HepG2 (cell line): ENCODE measurements at regions not wholly inside any gene's neighbourhood (a gene's known extent, or its start where the extent isn't known, plus 50 kb on each side); places are given as distances from the start of the nearest gene placed in this dataset.

Experiments used
- AGO2 ChIP-seq: fragments of 200-400 bp; formaldehyde crosslinking; optimal IDR thresholded peaks from 2 replicates; pipeline ENCODE3; 2017; ENCODE audit warnings: mild to moderate bottlenecking, low read depth, low read length, moderate library complexity
- ATF3 ChIP-seq: sonication (generic); formaldehyde crosslinking; IDR thresholded peaks from 2 replicates; pipeline ENCODE4 v1.4.0; 2020; ENCODE audit warnings: missing genetic modification reagents
- EHMT2 ChIP-seq: fragments of 200-600 bp; sonication (generic); IDR thresholded peaks from 2 replicates; pipeline ENCODE4 v1.7.0; 2017; ENCODE audit warnings: antibody characterized with exemption, low read depth, low read length, borderline replicate concordance
- HBP1 ChIP-seq: IDR thresholded peaks from 2 replicates; pipeline ENCODE4 v1.6.1; 2016; ENCODE audit warnings: low read depth, control low read depth
- KAT8 ChIP-seq: IDR thresholded peaks from 2 replicates; pipeline ENCODE4 v1.6.1; 2016; ENCODE audit warnings: missing genetic modification reagents, missing compliant biosample characterization
- SALL1 ChIP-seq: sonication (generic); formaldehyde crosslinking; IDR thresholded peaks from 2 replicates; pipeline ENCODE4 v1.8.0; 2022; ENCODE audit warnings: mild to moderate bottlenecking, missing genetic modification reagents
- ZHX1 ChIP-seq: sonication (generic); formaldehyde crosslinking; IDR thresholded peaks from 2 replicates; pipeline ENCODE4 v1.8.1; 2022; ENCODE audit warnings: low read depth, mild to moderate bottlenecking, missing genetic modification reagents
- ZNF18 ChIP-seq: sonication (generic); formaldehyde crosslinking; IDR thresholded peaks from 2 replicates; pipeline ENCODE4 v1.8.0; 2022; ENCODE audit warnings: mild to moderate bottlenecking, missing genetic modification reagents; ENCODE audit not compliant: insufficient replicate concordance
- ZNF318 ChIP-seq: sonication (generic); formaldehyde crosslinking; IDR thresholded peaks from 2 replicates; pipeline ENCODE4 v1.4.0; 2020; ENCODE audit warnings: mild to moderate bottlenecking, missing genetic modification reagents
- ZNF644 ChIP-seq: IDR thresholded peaks from 2 replicates; pipeline ENCODE4 v1.6.1; 2016; ENCODE audit warnings: low read depth
- ZNF768 ChIP-seq: sonication (generic); formaldehyde crosslinking; IDR thresholded peaks from 2 replicates; pipeline ENCODE4 v1.4.0; 2020; ENCODE audit warnings: missing genetic modification reagents

- TF ChIP-seq ZNF18 (CRISPR knock-in tag) (peak; percentile 52), SALL1 (CRISPR knock-in tag) (peak; percentile 32), ZNF644 (CRISPR knock-in tag) (0 out of 2 replicates have a peak, but pooled peaks have one; percentile 20), HBP1 (CRISPR knock-in tag) (no peak), EHMT2 (no peak), ZNF318 (CRISPR knock-in tag) (no peak), ZNF768 (CRISPR knock-in tag) (no peak), ZHX1 (CRISPR knock-in tag) (no peak), KAT8 (no peak), ATF3 (no peak), AGO2 (no peak)
These were observed 108.8 kb downstream of the B3GNT2 start (continued) for GRCh38 chr2:62304429-62305417.
